ENCODE measurements at regions not wholly inside any gene's neighbourhood (a gene's known extent, or its start where the extent isn't known, plus 50 kb on each side); places are given as distances from the start of the nearest gene placed in this dataset.
"Not testable (repeated sequence)": the region's sequence is repeated elsewhere in the genome, so short reads cannot be mapped to it uniquely, and the experiment has no call there.

DNA sequence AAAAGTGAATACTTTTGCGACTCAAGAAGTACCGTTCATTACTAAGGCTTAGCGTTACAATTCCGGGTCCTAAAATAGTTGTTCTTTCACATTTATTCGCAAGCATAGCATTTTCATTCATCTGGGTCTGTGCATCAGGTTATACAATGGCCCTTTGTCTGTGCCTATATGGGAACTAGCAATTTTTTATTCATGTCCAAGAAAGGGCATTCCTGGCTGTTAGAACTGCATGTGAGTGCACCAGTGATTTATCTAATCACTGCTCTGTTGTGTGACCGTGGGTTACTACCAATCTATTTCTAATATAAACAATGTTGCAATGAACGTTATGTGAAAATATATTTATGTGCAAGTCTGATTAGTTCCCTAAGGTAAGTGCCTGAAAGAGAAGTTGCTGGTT, 63.8 kb downstream of the SPANXA1 start:
- DNase-seq = not testable (repeated sequence)

- DNase-seq = not testable (repeated sequence)
Measured at GRCh38 chrX:141475788-141476187, 108.8 kb downstream of the SPANXA1 start.

DNA sequence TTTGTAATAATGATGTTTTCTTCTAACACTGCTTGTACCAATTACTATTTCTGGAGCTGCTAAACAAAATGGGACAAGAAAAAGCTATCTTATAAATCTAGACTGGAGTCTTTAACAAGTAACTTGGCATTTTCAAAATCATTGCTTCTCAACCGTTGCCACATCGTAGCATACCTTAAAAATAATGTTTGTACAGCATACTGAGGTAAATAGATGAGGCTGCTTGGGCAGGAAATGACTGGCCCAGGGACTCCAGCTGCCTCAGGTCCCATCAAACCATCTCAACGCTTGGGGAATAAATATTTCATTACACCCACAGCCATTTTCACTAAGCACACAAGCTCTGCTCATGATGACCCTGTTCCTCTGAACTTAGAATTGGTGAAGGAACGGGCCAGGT, 115.1 kb downstream of the SPANXA1 start:
- no peak for DNase-seq

DNA sequence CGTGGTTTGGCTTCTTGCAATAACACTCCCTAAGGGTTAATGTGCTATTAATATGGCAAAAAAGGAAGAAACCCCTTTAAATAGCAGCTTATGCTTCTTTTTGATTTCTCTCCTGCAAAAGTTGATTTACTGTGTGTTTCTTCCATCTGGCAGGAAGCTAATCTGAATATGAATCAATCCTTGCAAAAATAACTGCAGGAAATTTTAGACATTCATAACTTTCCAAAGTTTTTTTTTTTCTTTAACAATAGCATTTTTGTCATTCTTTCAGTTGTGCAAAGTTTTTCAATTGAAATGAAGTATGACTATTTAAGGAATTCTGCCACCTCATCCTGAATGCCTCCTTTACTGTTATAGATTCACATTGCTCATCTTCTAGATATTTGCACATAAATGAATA, 115.6 kb downstream of the SPANXA1 start:
- DNase-seq = peak; percentile 81

DNA sequence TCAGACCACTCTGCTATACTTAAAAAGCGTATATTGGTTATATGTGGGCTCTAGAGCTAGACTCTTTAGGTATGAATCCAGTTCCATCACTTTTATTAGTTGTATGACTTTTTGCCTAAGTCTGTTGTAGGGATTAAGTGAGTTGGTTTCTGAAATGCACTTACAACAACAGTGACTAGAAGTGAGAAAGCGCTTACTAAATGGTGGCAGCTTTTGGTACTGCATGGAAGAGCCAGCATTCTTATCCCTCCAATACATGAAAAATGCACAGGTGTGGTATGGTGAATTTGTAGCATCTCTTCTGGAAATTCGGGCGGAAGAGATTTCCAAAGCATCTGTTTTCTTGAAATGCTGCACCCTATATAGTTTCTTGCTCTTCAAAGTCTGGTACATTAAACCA, 117.1 kb downstream of the SPANXA1 start:
- DNase-seq = no peak

GRCh38 chrX:141455103-141455502, 129.4 kb downstream of the SPANXA1 start:
- no peak for DNase-seq

DNA sequence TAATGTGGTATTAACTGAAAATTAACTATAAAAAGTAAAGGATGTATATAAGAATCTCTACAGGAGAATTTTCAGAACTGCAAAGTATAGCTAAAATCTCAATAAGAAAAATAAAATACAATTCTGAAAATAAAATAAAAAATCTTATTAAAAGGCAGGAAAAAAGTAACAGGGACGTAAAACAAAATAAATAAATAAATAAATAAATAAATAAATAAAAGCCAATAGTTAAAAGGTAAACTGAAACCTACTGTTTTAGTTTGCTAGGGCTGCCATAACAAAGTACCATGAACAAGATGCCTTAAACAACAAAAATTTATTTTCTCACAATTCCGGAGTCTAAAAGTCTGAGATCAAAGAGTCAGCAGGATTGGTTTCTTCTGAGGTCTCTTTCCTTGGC, 140.6 kb downstream of the SPANXA1 start:
- DNase-seq = no peak

DNA sequence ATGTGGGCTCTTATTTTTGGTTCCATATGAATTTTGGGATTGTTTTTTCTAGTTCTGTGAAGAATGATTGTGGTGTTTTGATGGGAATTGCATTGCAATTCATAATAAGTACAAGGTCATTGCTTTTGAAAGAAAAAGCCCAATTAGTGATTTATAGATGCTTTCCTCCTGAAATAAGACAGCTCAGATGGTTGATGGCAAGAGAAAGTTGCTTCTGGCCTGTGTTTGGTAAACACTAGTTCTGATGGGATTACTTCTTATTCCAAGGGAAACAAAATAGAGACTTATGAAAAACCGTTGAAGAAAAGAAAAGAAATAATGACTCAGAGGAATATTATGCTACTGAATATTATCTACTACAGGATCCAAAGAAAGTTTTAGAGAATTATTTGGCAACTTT, 144.9 kb downstream of the SPANXA1 start:
- DNase-seq = no peak

DNA sequence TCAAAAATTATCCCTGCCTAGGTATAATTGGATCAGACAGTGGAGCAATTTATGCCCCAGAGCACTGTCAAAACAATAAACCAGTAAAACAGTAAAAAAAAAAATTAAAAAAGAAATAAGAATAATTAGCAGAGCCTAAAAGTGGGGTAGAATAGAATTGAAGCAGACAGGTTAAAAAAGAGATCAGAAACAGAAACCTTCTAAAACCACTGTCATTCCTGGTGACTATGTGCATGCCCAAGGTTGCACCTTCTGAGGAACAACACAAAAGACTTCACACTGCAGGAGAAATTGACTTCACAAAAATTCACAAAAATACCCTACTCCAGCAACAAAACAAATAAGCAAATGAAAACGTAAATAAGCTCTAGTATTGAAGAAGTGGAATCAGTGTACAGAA, 168.6 kb downstream of the SPANXA1 start:
- no peak for DNase-seq

- peak; percentile 74 for DNase-seq
Measured at GRCh38 chrX:141405853-141406492, 163.7 kb upstream of the SPANXC start.

GRCh38 chrX:141405486-141405852, 163.2 kb upstream of the SPANXC start:
- no peak for DNase-seq

GRCh38 chrX:141402897-141403610, 160.7 kb upstream of the SPANXC start:
- no peak for DNase-seq

DNA sequence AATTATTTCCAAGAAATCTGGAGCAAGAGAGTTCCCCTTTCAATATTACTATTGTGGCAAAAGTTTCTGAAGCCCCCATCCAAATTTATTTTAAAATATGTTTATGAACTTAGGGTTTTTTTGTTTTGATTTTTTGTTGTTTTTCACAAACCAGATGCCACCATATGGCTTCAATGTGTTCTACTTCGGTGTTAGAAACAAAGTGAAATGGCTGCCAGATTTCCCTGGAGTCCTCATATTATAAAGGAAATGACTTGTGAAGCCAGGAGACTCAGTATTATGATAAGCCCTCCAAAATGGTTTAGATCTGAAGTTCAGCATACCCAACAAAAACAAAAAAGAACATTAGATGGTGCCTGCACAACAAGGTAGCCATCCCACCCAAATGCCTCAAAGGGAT, 154.2 kb upstream of the SPANXC start:
- no peak for DNase-seq

GRCh38 chrX:141375011-141375760, 132.9 kb upstream of the SPANXC start:
- DNase-seq = no peak

DNA sequence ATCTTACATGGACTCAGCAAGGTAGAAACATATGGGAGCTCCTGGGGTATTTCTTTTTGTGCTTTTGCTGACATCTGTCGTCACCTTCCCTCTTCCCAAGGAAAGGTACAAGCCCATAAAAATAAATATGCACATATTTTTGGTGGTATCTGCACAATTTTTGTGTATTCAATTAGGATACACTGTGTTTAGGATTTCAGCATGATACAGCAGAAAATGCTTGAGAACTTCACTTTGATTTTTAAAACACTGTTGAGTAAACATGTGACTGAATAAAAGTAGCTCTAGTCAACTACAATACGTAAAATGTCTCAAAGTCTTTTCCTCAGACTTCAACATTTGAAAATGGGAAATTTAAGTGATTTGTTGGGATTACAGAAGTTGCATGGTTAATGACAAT, 99.4 kb upstream of the SPANXC start:
- DNase-seq = no peak

DNA sequence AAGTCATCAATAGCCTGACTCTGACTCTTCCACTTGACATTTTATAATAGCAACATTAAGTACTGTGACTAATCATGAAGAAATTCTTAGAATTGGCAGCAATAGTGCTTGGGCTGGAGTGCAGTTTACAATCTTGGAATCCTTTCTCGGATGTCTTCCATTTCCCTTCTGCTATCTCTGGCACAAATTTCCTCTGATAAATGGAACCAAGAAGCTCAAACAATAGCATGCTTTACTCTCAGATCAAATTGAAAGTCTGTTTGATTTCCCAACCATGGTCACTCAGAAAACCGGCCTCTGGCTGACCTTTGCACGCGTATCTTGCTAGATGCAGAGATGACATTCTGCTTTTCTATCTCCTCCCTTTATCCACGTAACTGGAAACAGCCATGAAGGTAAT, 99.0 kb upstream of the SPANXC start:
- DNase-seq = peak; percentile 70

DNA sequence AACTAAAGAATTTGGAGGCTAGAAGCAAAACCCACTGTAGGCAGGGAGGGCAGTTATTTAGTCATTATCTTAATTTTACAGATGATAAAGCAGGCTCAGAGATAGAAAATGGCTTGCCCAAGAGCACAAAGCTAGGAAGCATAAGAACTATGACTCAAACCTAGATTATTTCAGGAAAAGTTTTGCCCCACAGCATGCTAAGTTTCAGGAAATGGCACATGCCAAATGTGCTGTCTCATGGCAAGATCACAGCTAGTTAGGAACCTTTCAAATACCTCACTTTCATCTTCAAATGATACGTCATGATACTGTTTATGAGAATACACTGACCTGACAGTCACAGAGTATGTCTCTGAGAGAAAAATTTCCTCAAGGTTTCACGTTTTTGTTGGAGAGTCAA, 78.5 kb upstream of the SPANXC start:
- DNase-seq = no peak

DNA sequence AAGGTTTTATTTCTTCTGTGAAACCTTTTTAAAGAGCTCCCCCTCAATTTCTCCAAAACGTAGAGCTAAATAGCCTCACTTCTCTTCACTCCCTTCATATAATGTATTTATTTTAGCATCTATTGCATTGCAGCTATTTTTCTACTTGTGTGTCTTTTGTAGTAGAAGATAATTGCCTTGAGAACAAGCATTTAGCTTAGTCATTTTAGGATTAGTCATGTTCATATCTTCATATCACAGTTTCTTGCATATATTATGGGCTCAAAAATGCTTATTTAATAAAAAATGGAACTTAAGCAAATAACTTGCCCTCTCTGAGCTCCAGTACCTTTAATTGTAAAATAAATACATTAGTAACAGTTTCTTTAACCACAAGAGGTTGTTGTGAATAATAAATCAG, 72.1 kb upstream of the SPANXC start:
- no peak for DNase-seq

GRCh38 chrX:141301017-141301416, 58.7 kb upstream of the SPANXC start:
- DNase-seq = no peak
